BJ (cell line): ENCODE measurements at regions not wholly inside any gene's neighbourhood (a gene's known extent, or its start where the extent isn't known, plus 50 kb on each side); places are given as distances from the start of the nearest gene placed in this dataset.

ENCODE experiments used
- CTCF ChIA-PET: fragments of 350-600 bp; formaldehyde crosslinking; extraction: SDS; loops from one replicate; lab custom pipeline; 2021; ENCODE audit warnings: antibody characterized with exemption, inconsistent platforms; lab: Yijun Ruan, JAX
- POLR2A ChIA-PET: fragments of 300-600 bp; sonication (Branson Sonifier 250); formaldehyde crosslinking; extraction: SDS; loops from one replicate; lab custom pipeline; 2021; ENCODE audit warnings: antibody characterized with exemption; lab: Charles Lee
- DNase-seq: peaks from one replicate; pipeline ENCODE4 v3.0.0-alpha.2; 2011; ENCODE audit warnings: low read depth
- H3K27me3 ChIP-seq: 2 replicates; pipeline ENCODE4 v1.6.0; 2011; ENCODE audit warnings: low read length; ENCODE audit not compliant: control insufficient read depth, insufficient read depth
- H3K36me3 ChIP-seq: 2 replicates; pipeline ENCODE4 v1.5.1; 2011; ENCODE audit warnings: low read length; ENCODE audit not compliant: control insufficient read depth, insufficient read depth
- H3K4me3 ChIP-seq: 2 replicates; pipeline ENCODE4 v1.5.1; 2011; ENCODE audit warnings: low read depth, mild to moderate bottlenecking, control low read depth, low read length
- TF ChIP-seq, protein P1 (sequence below): IDR thresholded peaks from 2 replicates; pipeline ENCODE4 v1.5.1; 2011; ENCODE audit warnings: low read depth, mild to moderate bottlenecking, control low read depth, inconsistent platforms, low read length, moderate library complexity; ENCODE audit not compliant: insufficient read depth

DNA sequence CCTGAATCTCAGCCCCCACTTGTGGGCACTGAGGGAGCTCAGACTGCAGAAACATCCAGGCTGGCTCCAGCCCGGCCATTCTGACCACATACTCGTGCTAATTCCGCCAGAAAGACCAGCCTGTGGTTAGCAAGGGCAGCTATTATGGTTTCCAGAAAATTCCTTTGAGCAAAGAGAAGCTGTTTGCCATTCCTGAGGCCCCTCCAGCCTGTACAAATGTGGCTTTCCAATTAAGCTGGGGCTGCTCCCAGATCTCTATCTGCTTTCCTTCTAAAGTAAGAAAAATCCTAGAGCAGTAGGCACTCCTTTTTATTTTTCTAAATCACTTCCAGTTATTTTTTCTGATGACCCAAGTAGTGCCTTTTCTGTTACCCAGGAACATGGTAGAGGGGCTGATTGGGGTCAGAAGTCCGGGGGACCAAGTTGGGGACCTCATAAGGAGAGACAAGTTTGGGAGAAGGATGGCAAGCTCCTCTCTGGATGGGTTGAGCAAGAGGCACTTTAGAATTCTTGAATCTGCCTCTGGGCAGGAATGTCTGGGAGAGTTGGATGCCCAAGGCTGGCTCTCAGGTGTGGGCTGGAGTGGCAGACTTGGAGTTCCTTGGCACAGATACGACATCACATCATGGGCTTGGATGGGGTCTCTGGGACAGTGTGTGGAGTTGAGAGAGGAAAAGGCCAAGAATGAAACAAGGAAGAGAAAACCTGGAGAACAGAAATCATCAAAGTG lies 83.3 kb upstream of the TNRC6C start:
- POLR2A ChIA-PET = no interaction called here
- CTCF ChIA-PET = interaction anchor here (0.8 kb wide), 1 partner anchor 9 kb away, joined by 3 read pairs; no protein-coding TSS in a partner anchor
- Histone ChIP-seq H3K36me3 (no peaks in the 10 kb centered on the region), H3K27me3 (peaks cover 8% of the 10 kb centered on the region), H3K4me3 (no peak overlapping the region)
- DNase-seq = peak; percentile 58
- TF ChIP-seq, protein P1, sequence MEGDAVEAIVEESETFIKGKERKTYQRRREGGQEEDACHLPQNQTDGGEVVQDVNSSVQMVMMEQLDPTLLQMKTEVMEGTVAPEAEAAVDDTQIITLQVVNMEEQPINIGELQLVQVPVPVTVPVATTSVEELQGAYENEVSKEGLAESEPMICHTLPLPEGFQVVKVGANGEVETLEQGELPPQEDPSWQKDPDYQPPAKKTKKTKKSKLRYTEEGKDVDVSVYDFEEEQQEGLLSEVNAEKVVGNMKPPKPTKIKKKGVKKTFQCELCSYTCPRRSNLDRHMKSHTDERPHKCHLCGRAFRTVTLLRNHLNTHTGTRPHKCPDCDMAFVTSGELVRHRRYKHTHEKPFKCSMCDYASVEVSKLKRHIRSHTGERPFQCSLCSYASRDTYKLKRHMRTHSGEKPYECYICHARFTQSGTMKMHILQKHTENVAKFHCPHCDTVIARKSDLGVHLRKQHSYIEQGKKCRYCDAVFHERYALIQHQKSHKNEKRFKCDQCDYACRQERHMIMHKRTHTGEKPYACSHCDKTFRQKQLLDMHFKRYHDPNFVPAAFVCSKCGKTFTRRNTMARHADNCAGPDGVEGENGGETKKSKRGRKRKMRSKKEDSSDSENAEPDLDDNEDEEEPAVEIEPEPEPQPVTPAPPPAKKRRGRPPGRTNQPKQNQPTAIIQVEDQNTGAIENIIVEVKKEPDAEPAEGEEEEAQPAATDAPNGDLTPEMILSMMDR = no peak

DNA sequence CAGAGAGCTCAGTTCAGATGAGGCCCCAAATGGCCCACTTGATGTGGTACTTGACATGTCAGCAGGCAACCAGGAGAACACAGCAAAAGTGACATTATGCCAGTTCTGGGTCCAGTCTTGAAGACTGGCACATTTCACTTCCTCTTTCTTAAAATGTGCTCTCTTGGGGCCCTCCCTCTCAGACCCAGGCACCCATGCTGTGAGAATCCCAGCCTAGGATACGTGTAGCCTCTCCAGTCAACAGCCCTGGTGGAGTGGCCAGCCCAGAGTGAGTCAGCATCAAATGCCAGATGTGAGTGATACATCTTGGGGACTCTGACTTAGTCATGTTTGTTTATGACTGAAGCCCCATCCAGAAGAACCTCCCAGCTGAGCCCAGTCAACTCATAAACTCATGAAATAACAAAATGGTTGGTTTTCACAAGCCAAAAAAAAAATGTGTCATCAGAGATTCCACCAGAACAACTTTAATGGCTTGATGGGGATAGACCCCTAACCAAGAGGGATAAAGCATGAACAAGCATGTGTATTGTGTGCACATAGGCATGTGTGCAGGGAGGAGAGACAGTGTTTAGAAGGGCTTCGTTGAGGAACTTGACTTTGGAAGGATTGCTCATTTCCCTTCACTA lies 82.5 kb upstream of the TNRC6C start:
- H3K4me3 ChIP-seq = no peak overlapping the region
- H3K27me3 ChIP-seq = peaks cover 10% of the 10 kb centered on the region
- DNase-seq = no peak
- H3K36me3 ChIP-seq = no peaks in the 10 kb centered on the region
- TF ChIP-seq, protein P1 = no peak
- POLR2A ChIA-PET = no interaction called here
- CTCF ChIA-PET = no interaction called here

DNA sequence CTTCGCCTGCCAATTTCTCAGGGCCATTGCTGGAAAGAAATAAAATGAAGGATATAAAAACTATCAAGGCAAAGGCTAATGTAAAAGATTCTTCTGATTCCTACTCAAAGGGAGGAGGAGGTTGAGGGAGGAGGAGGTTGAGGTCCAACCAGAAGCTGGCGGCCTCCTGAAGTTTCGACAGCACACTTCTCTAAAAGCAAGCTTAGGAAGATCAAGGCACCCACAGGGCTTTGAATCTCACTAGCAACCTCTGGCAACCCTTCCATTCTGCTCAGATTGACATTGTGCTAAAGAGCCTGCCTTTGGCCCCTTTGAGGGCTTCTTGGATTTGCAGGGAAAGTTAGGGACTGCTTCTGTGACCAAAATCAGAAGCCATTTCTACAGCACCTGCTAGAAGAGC lies 81.5 kb upstream of the TNRC6C start:
- TF ChIP-seq, protein P1 = no peak
- no peak for DNase-seq
- no peak overlapping the region for H3K4me3 ChIP-seq
- peaks cover 10% of the 10 kb centered on the region for H3K27me3 ChIP-seq
- CTCF ChIA-PET = no interaction called here
- H3K36me3 ChIP-seq = no peaks in the 10 kb centered on the region
- POLR2A ChIA-PET = no interaction called here

DNA sequence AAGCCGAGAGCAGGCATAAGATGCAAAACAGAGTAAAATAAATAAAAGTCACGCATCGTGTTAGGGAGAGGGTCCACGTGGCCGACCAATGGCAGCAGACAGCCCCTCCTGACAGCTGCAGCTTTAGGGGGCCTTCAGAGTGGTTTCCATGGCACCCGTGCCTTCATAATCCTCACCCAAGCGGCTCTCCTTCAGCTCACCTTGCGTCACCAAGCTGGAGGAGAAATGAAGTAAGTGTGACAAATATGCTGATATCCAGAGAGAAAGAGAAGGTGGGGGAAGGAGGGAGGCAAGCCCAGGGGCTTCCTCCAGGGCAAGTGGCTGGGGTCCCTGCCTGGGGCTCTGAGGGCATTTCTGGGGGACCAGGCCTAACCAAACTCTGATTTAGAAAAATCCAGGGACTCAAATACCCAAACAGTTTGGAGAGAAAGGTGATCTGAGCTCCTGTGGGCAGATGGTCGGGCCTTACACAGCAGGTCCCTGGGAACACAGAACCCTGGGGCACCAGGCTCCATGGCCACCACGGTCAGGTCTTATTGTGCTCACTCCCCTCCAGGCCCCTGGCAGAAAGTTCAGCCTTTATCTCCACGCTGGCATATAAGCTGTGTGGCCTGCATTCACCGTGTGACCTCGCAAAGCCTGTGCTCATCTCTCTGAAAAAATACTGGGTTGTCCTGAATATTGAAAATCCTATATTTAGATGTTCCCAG lies 80.7 kb upstream of the TNRC6C start:
- Histone ChIP-seq H3K27me3 (peaks cover 8% of the 10 kb centered on the region), H3K36me3 (no peaks in the 10 kb centered on the region), H3K4me3 (no peak overlapping the region)
- CTCF ChIA-PET = no interaction called here
- POLR2A ChIA-PET = no interaction called here
- DNase-seq = no peak
- TF ChIP-seq, protein P1 = no peak

DNA sequence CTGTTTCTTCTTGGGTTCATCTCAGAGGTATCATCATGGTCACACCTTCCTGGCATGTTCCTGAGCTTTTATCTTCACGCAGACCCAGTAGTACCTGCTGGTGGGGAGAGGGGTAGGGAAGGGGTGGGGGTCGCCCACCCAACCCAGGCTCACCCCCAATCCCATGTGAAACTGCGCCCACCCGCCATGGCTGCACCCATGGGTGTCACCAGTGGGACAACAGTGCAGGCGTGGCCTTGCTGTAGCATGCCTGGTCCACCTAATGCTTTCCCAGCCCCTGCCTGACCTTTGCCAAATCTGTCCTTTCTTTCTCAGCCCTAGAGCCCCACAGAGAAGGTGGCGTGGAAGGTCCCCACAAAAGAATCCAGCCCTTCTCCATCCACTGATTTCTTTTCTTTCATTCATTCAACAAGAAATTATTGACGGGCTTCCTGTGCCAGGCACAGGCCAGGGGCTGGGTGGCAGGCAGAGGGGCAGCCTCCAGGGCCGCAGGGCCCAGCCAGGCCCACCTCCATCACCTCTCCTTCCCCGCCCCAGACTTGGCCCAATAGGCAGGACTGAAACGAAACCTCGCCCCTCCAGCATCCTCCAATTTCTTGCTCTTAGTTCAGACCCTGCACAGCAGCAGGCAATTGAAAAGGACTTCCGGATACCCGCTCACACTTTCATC lies 79.1 kb upstream of the TNRC6C start:
- ChIA-PET CTCF (no interaction called here), POLR2A (no interaction called here)
- Histone ChIP-seq H3K4me3 (no peak overlapping the region), H3K27me3 (peaks cover 5% of the 10 kb centered on the region), H3K36me3 (no peaks in the 10 kb centered on the region)
- DNase-seq = no peak
- TF ChIP-seq, protein P1 = no peak
